Lung (tissue), 11 donors: ENCODE measurements at regions not wholly inside any gene's neighbourhood (a gene's known extent, or its start where the extent isn't known, plus 50 kb on each side); places are given as distances from the start of the nearest gene placed in this dataset.
A peak's percentile ranks its signal among the peaks of the same experiment; 100 is the strongest.

Experiments used
- ATAC-seq: fragments of 200-7000 bp; cut with Tn5 transposase; one replicate; pipeline ENCODE4 v1.9.1; 2020; ENCODE audit warnings: moderate number of reproducible peaks; ENCODE audit not compliant: insufficient read depth, low FRiP score
- DNase-seq, 3 donors: peaks; one replicate each; pipeline ENCODE4 v3.0.0-alpha.2; 2013 to 2017
- H3K27ac ChIP-seq, 2 donors: one replicate each; pipeline ENCODE4 v1.5.1; 2013; ENCODE audit warnings: mild to moderate bottlenecking in 2 of 2, moderate library complexity in 2 of 2, control low read depth in 1 of 2, inconsistent platforms in 1 of 2, low read depth in 1 of 2, low read length in 1 of 2
- H3K27me3 ChIP-seq, 3 donors: one replicate each; pipeline ENCODE4 v1.5.1; 2013; ENCODE audit warnings: low read length in 2 of 3; ENCODE audit not compliant: control insufficient read depth in 3 of 3, insufficient read depth in 3 of 3
- H3K36me3 ChIP-seq, 4 donors: one replicate each; pipeline ENCODE4 v1.5.1; 2013; ENCODE audit warnings: low read length in 4 of 4, mild to moderate bottlenecking in 1 of 4, moderate library complexity in 1 of 4; ENCODE audit not compliant: control insufficient read depth in 4 of 4, insufficient read depth in 4 of 4
- H3K4me1 ChIP-seq, 5 donors: one replicate each; pipeline ENCODE4 v1.5.1; 2013; ENCODE audit warnings: low read length in 5 of 5, mild to moderate bottlenecking in 2 of 5, moderate library complexity in 1 of 5; ENCODE audit not compliant: control insufficient read depth in 5 of 5, insufficient read depth in 5 of 5
- H3K4me3 ChIP-seq: one replicate; pipeline ENCODE4 v1.5.1; 2013; ENCODE audit warnings: mild to moderate bottlenecking, control low read depth, moderate library complexity
- H3K9ac ChIP-seq, 2 donors: one replicate each; pipeline ENCODE4 v1.5.1; 2013; ENCODE audit warnings: low read length in 2 of 2, control low read depth in 1 of 2; ENCODE audit not compliant: insufficient read depth in 1 of 2
- H3K9me3 ChIP-seq, 4 donors: one replicate each; pipeline ENCODE4 v1.5.1; 2013; ENCODE audit warnings: low read length in 3 of 4, mild to moderate bottlenecking in 1 of 4, moderate library complexity in 1 of 4; ENCODE audit not compliant: control insufficient read depth in 4 of 4, insufficient read depth in 3 of 4
- WGBS, 2 donors: extraction: QIAGEN DNeasy Blood & Tissue Kit; methylation state at CpG; one replicate each; pipeline ENCODE4 v1.1.7; 2013; 5-methylcytosine and 5-hydroxymethylcytosine counted together
- TF ChIP-seq, protein P1 (sequence below): IDR thresholded peaks from 2 replicates; pipeline ENCODE4 v1.5.1; 2012; ENCODE audit warnings: mild to moderate bottlenecking; ENCODE audit errors: control extremely low read depth, extremely low read depth
- donor health status: control.
- donor health status: control.
- donor health status: Bipolar disorder and iron deficiency.
- donor health status: healthy.
- donor health status: DM: yes; HTN: yes; CAD: no.

DNA sequence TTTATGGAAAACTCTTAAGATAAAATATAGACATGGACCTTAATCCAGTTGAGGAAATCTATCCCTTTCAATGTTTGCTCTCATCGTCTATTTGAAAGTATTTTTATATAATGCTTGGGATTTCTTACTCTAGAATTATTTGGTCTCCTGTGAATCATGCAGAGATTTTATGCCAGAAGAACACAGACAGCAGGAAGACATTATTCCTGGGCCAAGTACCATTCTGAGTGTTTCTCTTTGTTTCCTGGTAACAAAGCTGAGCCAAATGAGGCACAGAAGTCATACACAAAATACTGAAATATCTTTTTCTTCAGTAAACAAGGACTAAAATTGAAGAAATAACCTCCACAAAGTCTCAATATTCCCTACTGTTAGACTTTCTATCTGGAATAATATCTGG is 538.2 kb upstream of the EYS start:
- 73 to 75% methylated on average over 1 of the region's 1 CpG for WGBS, 2 donors
- H3K27ac ChIP-seq = no peak overlapping the region

DNA sequence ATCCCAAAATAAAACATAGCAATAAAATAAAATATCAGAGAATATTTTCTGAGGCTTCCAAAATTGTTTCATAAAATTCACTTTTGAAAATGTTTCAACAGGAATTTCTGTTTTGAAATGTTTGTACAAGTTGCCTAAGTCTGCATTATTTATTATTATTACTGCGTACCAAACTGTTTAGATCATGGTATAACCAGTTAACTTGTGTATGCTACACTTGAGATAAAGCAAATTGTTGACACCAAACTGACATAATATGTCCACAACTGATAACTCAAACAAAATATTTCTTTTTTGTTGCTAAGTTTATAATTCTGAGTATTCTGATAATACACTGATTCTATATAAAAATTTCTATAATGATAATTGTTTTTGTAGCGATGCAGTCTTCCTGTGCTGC is 531.8 kb upstream of the EYS start:
- H3K27me3 ChIP-seq = no peaks in the 10 kb centered on the region
- H3K4me1 ChIP-seq = peaks cover 0 to 4% (median 0%) of the 10 kb centered on the region in 5 donors
- WGBS, 2 donors = 37 to 40% methylated on average over 2 of the region's 2 CpGs
- no peaks in the 10 kb centered on the region for H3K36me3 ChIP-seq
- H3K4me3 ChIP-seq = no peak overlapping the region
- ATAC-seq (no peak), DNase-seq (peak in 2 of 3 donors; percentile 69 to 77)
- no peaks in the 10 kb centered on the region for H3K9me3 ChIP-seq
- no peak overlapping the region for H3K27ac ChIP-seq
- H3K9ac ChIP-seq = no peak overlapping the region
- TF ChIP-seq, protein P1, sequence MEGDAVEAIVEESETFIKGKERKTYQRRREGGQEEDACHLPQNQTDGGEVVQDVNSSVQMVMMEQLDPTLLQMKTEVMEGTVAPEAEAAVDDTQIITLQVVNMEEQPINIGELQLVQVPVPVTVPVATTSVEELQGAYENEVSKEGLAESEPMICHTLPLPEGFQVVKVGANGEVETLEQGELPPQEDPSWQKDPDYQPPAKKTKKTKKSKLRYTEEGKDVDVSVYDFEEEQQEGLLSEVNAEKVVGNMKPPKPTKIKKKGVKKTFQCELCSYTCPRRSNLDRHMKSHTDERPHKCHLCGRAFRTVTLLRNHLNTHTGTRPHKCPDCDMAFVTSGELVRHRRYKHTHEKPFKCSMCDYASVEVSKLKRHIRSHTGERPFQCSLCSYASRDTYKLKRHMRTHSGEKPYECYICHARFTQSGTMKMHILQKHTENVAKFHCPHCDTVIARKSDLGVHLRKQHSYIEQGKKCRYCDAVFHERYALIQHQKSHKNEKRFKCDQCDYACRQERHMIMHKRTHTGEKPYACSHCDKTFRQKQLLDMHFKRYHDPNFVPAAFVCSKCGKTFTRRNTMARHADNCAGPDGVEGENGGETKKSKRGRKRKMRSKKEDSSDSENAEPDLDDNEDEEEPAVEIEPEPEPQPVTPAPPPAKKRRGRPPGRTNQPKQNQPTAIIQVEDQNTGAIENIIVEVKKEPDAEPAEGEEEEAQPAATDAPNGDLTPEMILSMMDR = no peak

More for the DNA sequence above, 538.2 kb upstream of the EYS start:
- peak in 2 of 3 donors; percentile 45 to 49 for DNase-seq
- Histone ChIP-seq H3K9me3 (no peaks in the 10 kb centered on the region), H3K36me3 (no peaks in the 10 kb centered on the region), H3K27me3 (no peaks in the 10 kb centered on the region), H3K4me1 (no peaks in the 10 kb centered on the region), H3K9ac (no peak overlapping the region), H3K4me3 (no peak overlapping the region)
- no peak for ATAC-seq
- TF ChIP-seq, protein P1 = no peak

DNA sequence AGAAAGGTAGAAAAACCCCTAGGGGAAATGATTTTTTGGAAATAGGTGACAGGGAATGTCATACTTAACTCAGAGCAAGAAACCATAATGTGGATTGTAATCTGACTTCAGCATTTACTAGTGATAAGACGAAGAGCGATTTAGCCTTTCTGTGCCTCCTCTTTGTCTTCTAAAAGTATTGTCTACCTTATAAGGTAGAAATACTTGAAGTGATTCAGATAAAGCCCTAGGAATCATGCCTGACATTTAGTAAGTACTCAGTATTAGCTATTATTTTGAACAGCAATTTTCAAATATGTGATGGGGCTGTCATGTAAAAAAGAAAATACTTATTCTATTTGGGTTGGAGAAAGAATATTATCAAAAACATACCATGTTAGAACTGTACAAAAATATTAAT is 525.9 kb upstream of the EYS start:
- ATAC-seq (no peak), DNase-seq (no peak)
- 41 to 44% methylated on average over 2 of the region's 2 CpGs for WGBS, 2 donors
- Histone ChIP-seq H3K27ac (no peak overlapping the region), H3K36me3 (no peaks in the 10 kb centered on the region), H3K4me3 (no peak overlapping the region), H3K9ac (no peak overlapping the region), H3K9me3 (peaks cover 0 to 3% (median 0%) of the 10 kb centered on the region in 4 donors), H3K27me3 (no peaks in the 10 kb centered on the region), H3K4me1 (peaks cover 0 to 5% (median 0%) of the 10 kb centered on the region in 5 donors)
- TF ChIP-seq, protein P1 = no peak

DNA sequence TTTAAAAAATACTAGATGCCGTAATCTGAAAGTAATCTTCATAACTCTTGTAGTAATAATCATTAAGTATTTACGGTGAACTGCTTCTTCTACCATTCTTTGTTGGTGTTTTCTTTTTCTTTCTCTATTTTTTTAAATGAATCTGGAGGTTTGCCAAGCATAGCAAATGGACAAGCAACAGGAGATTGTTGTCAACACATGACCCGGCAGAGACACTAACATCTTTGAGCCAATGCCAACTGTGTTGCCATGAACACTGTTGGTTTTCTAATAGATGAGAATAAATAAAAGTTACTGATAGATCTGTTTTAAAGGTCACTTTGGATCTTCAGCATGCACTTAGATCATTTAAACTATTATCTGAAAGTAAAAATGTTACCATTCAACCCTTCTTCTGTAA is 523.6 kb upstream of the EYS start:
- Histone ChIP-seq H3K9ac (no peak overlapping the region), H3K36me3 (no peaks in the 10 kb centered on the region), H3K27me3 (no peaks in the 10 kb centered on the region), H3K4me1 (peaks cover 0 to 14% (median 5%) of the 10 kb centered on the region in 5 donors), H3K9me3 (peaks cover 0 to 3% (median 0%) of the 10 kb centered on the region in 4 donors), H3K4me3 (no peak overlapping the region), H3K27ac (no peak overlapping the region)
- DNase-seq (peak; percentile 47 to 82 (median 67)), ATAC-seq (no peak)
- 69 to 84% methylated on average over 3 of the region's 3 CpGs for WGBS, 2 donors
- TF ChIP-seq, protein P1 = no peak
